H1 (cell line): ENCODE measurements at regions not wholly inside any gene's neighbourhood (a gene's known extent, or its start where the extent isn't known, plus 50 kb on each side); places are given as distances from the start of the nearest gene placed in this dataset.

Experiments
- CTBP2 ChIP-seq: IDR thresholded peaks from 2 replicates; pipeline ENCODE4 v1.7.0; 2011; ENCODE audit warnings: borderline replicate concordance, mild to moderate bottlenecking, moderate library complexity, mixed read lengths, low read length; ENCODE audit not compliant: insufficient read depth, insufficient read length
- SP1 ChIP-seq: IDR thresholded peaks from 2 replicates; pipeline ENCODE4 v1.6.1; 2011; ENCODE audit warnings: low read depth, low read length

DNA sequence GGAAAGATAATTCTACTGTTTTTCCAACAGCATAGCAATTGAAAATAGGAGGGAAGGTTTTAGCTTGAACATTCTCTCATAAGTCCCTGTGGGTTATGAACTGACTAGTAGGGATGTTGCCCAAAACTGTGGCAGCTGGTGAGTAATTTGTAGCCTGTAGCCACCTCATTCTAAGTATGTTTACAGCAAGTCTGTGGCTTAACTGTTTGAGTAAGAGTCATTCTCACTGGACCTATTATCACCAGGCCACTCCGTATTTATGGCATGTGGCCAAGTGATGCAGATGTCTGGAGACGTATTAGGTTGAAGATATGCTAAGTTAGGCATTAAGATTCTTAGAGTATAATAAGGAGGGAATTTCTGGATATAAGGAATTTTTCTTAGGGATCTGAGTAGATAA is 458.3 kb downstream of the ETNK1 start (continued):
- TF ChIP-seq CTBP2, result no peak
- no peak for TF ChIP-seq SP1
